GM21619 (cell line): ENCODE measurements at regions not wholly inside any gene's neighbourhood (a gene's known extent, or its start where the extent isn't known, plus 50 kb on each side); places are given as distances from the start of the nearest gene placed in this dataset.

ENCODE experiments used
- ATAC-seq: cut with Tn5 transposase; IDR thresholded peaks from one replicate; pipeline ENCODE4 v1.9.1; 2021; ENCODE audit not compliant: unreplicated experiment

GRCh38 chr1:200354243-200354642 is 55.6 kb downstream of the ZNF281 start:
- peak; percentile 78 for ATAC-seq

- ATAC-seq, result no peak
These were observed 56.6 kb downstream of the ZNF281 start for GRCh38 chr1:200353232-200353631.

GRCh38 chr1:200351826-200352549 is 57.8 kb downstream of the ZNF281 start:
- ATAC-seq, result no peak

GRCh38 chr1:200351425-200351824 is 58.4 kb downstream of the ZNF281 start:
- no peak for ATAC-seq

- ATAC-seq, result no peak
These were observed 63.1 kb downstream of the ZNF281 start for GRCh38 chr1:200346700-200347099.

DNA sequence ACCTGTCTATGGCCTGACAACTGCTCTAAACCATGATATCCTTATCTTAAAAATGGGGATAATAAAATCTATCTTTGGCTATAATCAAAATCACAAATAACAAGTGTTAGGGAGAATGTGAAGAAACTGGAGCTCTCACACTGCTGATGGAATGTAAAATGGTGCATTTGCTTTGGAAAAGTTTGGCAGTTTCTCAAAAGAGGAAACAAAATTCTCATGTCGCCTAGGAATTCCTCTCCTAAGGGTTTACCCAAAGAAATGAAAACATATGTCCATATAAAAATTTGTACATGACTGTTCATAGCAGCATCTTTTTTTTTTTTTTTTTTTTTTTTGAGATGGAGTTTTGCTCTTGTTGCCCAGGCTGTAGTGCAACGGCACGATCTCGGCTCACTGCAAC is 64.3 kb downstream of the ZNF281 start:
- no peak for ATAC-seq

DNA sequence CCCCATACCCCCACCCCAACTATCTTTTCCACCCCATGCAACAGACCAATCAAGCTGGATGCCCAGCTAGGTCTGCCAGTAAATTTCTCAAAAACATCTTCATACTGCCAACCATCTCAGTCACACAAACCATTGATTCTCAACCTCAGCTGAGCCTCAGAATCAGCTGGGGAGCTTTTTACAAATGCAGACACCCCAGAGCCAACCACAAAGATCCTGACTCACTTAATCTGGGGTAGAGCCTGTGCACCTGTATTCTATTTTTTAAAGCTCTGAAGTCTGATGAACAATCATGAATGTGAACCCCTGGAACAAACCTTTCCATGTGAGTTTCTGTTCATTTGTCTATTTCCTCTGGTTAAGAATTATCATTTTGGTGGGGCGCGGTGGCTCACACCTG is 66.0 kb downstream of the ZNF281 start:
- no peak for ATAC-seq

- no peak for ATAC-seq
These were observed 67.1 kb downstream of the ZNF281 start for GRCh38 chr1:200342511-200343311.

DNA sequence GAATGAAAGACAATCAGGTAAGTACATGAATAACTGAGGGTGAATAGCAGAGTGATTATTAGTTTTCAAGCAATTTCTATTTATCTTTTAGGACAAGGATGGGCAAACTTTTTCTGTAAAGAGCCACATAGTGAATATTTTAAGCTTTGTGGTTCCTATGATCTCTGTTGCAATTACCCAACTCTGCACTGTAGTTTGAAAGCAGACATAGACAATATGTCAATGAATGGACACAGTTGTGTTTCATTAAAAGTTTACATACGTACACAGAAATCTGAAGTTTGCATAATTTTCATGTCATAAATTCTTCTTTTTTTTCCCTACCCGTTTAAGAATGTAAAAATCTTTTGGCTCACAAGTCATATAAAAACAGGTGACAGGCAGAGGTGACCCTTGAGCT is 71.4 kb downstream of the ZNF281 start:
- no peak for ATAC-seq

GRCh38 chr1:200337831-200338230 is 72.0 kb downstream of the ZNF281 start:
- no peak for ATAC-seq

GRCh38 chr1:200337410-200337809 is 72.4 kb downstream of the ZNF281 start:
- ATAC-seq, result no peak

DNA sequence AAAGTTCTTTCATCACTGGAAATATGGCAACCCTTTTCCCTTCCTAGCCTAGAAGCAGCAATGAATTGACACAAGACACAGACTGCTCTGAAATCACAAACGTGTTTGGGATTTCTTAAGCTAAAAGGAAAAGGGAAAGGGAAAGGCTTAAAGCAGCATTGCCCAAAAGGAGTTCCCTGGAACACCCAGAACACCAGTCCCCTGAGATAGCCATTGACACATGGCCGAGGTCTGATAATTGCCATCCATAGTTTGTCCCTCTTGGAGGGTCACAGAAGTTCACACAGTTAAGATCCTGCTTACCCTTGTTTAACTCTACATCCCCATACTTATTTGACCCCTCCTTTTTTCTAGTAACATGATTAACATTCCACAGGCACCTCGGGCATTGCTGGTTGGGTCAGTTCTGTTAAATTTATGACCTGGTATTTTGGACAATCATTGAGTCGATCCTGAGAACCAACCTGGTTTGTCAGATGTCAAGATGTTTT is 72.9 kb downstream of the ZNF281 start:
- ATAC-seq, result no peak

DNA sequence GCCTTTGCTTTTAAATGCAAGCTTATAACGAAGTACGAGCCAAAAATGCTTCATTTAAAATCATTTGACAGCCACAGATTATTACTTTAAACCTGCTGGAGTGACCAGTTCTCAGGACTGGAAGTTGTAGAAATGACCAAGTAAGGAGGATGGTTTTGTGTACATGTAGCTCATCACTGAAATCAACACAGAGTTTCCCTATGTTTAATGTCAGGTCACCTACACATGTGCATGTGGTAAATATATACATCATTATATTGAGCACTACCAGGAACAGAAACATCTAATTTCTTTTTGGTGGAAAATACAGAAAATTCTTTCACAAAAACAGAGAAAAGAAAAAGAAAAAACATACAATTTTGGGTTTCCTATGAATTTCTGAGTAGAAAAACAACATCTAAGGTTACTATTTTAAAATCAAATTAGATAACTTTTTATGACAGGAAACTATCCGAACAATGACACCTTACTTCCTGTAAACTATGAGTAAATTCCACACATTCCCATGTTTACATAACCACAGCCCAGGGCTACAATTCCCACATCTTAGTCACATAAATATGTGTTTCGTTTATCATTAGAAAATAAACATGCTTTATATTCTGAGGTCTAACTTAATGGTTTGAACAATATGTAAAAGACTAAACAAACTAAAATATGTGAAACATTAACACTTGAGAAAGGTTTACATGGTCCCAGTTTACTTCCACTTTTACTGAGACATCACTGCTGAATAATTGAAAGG is 73.6 kb downstream of the ZNF281 start:
- no peak for ATAC-seq

- no peak for ATAC-seq
These were observed 75.1 kb downstream of the ZNF281 start for GRCh38 chr1:200334661-200335256.

DNA sequence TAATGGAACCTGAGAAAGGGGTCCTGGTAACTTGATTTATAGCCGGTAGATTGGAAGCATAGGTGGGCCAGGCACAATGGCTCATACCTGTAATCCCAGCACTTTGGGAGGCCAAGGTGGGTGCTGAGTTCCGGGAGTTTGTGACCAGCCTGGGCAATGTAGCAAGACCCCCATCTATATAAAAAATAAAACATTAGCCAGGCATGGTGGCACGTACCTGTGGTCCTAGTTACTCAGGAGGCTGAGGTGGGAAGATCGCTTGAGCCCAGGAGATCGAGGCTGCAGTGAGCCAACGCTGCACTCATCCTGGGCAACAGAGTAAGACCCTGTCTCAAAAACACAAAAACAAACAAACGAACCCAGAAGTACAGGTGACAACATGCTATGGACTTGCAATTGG is 76.5 kb downstream of the ZNF281 start:
- no peak for ATAC-seq

DNA sequence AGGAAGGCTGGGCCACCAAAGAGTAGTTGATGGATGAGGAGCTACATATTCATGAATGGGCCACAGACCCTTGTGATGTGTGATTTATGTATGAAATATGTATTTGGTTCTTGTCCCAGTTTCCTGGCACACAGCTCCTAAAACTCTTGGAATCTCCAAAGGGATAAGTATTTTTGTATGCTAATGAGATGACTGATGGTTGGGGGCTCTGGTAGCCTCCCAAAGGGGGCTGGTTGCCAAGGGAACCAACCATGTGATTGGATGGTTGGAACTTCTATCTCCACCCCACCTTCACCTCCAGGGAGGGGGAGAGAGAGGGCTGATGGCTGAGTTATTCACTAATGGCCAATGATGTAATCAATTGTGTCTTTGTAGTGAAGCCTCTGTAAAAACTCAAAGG is 77.1 kb downstream of the ZNF281 start:
- no peak for ATAC-seq

DNA sequence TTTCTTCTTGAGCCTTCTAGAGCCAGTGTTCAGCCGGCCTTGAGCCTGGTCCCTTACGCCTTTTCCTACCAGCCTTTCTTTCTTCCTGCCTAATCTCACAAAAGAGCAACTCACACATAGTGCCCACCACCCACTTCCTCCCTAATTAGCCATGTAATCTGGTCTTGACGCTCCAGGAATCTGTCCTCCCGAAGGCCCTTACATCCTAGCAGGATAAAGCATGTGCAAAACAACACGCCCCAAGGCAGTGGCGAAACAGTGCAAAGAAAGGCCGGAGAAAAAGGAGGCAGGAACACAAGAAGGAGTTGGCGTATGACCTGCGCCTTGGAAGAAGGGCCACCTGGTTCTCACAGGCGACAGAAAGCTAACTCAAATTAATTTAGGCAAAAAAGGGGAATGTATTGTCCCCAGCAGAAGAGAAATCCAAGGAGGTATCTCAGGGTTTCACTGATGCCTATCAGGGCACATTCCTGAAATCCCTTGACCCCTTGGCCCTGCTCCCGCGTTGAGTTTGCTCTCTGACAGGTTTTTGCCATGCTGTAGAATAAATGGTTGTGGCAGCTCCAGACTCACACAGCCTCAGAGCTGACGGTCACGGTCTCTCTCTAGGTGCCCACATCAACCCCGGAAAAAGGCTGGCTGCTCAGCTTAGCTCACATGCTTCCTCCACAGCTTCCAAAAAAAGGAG is 79.0 kb downstream of the ZNF281 start:
- no peak for ATAC-seq

DNA sequence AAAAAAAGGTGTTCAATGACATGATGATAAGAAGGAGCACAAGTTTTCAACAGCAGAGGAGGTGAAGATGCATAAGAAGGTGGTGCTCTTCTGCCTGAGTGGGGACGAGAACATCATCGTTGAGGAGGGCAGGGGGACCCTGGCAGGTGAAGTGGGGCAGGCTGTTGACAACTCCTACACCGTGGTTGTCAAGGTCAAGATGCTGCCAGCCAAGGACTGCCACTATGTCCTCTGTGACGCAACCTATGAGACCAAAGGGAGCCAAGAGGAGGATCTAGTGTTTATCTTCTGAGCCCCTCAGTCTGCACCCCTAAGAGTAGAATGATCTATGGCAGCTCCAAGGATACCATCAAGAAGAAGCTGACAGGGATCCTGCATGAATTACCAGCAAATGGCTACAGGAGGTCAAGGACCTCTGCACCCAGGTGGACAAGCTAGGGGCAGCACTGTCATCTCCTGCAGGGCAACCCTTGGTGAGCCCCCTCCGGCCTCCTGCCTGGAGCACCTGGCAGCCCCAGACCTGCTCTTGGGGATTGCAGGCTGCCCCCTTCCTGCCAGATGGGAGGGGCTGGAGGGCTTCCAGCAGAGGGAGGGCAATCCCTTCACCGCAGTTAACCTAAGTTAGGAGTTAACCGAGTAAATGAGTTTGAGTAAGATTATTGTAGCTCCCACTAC is 80.5 kb downstream of the ZNF281 start:
- ATAC-seq, result no peak

DNA sequence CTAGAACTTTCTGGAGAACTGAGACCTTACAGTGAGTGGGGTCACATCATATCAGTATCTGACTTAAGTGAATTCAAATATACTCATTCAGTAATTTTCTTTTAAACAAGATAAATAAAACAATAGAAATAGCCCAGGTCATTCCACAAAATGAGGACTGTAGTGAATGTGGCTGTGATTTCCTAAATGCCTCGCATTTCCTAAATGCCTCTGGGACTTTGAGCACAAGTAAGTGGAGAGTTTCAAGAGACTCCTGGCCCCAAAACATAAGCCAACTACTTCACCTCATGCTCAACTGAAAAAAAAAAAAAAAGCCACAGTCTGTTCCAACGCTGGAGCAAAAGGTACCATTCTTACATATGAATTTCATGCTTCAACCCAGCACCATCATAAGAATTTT is 81.5 kb downstream of the ZNF281 start:
- no peak for ATAC-seq

DNA sequence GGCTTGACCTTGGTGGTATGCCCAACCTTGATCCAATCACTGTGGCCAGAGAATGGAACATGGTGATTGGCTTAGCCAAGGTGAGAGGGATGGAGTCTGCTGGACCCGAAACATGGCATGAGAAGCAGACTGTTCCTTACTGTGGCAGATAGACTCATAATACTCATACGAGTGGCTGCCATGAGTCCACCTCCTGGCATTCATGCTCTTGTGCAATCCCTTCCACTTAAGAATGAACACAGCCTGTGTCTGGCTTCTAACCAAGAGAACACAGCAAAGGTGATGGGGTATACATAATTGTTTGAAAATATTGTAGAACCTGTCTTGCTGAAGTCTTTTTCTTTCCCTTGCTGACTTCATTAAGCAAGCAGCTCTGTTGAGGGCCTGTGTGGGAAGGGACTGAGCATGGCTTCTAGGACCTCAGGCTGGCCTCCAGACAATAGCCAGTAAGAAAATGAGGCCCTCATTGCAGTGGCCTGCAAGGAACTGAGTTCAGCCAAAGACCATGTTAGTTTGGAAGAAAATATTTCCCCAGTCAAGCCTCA is 85.9 kb downstream of the ZNF281 start:
- no peak for ATAC-seq
